ENCODE measurements at regions not wholly inside any gene's neighbourhood (a gene's known extent, or its start where the extent isn't known, plus 50 kb on each side); places are given as distances from the start of the nearest gene placed in this dataset.
"Not testable (repeated sequence)": the region's sequence is repeated elsewhere in the genome, so short reads cannot be mapped to it uniquely, and the experiment has no call there.

GRCh38 chr1:119250299-119250698, 109.8 kb upstream of the WARS2 start:
- in situ Hi-C loops (cut with HindIII; ENCODE audit: low sequenced_read_pairs): no loop called here

GRCh38 chr1:119251751-119252150, 111.3 kb upstream of the WARS2 start:
- in situ Hi-C loops (cut with HindIII; ENCODE audit: low sequenced_read_pairs): no loop called here

- in situ Hi-C loops (cut with HindIII; ENCODE audit: low sequenced_read_pairs): no loop called here
Measured at GRCh38 chr1:119253366-119253765, 112.9 kb upstream of the WARS2 start.

GRCh38 chr1:119254067-119254720, 113.7 kb upstream of the WARS2 start:
- in situ Hi-C loops (cut with HindIII; ENCODE audit: low sequenced_read_pairs): no loop called here

- in situ Hi-C loops (cut with HindIII; ENCODE audit: low sequenced_read_pairs): not testable (repeated sequence)
Measured at GRCh38 chr1:119256089-119256488, 112.5 kb upstream of the HAO2 start.

GRCh38 chr1:119260506-119260905, 108.1 kb upstream of the HAO2 start:
- in situ Hi-C loops (cut with HindIII; ENCODE audit: low sequenced_read_pairs): no loop called here

- in situ Hi-C loops (cut with HindIII; ENCODE audit: low sequenced_read_pairs): no loop called here
Measured at GRCh38 chr1:119266386-119266785, 102.2 kb upstream of the HAO2 start.

- in situ Hi-C loops (cut with HindIII; ENCODE audit: low sequenced_read_pairs): no loop called here
Measured at GRCh38 chr1:119266858-119267257, 101.7 kb upstream of the HAO2 start.

GRCh38 chr1:119267288-119267687, 101.3 kb upstream of the HAO2 start:
- in situ Hi-C loops (cut with HindIII; ENCODE audit: low sequenced_read_pairs): not testable (repeated sequence)

- in situ Hi-C loops (cut with HindIII; ENCODE audit: low sequenced_read_pairs): no loop called here
Measured at GRCh38 chr1:119268879-119269278, 99.7 kb upstream of the HAO2 start.

GRCh38 chr1:119275145-119276134, 93.1 kb upstream of the HAO2 start:
- in situ Hi-C loops (cut with HindIII; ENCODE audit: low sequenced_read_pairs): loop anchor here (10.0 kb wide), 1 partner anchor 399 kb away; no protein-coding TSS in a partner anchor

GRCh38 chr1:119276558-119276957, 92.0 kb upstream of the HAO2 start:
- in situ Hi-C loops (cut with HindIII; ENCODE audit: low sequenced_read_pairs): loop anchor here (10.0 kb wide), 1 partner anchor 398 kb away; no protein-coding TSS in a partner anchor

GRCh38 chr1:119279456-119280381, 88.9 kb upstream of the HAO2 start:
- in situ Hi-C loops (cut with HindIII; ENCODE audit: low sequenced_read_pairs): loop anchor here (10.0 kb wide), 1 partner anchor 395 kb away; no protein-coding TSS in a partner anchor

- in situ Hi-C loops (cut with HindIII; ENCODE audit: low sequenced_read_pairs): no loop called here
Measured at GRCh38 chr1:119285482-119285881, 83.1 kb upstream of the HAO2 start.

GRCh38 chr1:119286587-119287181, 81.9 kb upstream of the HAO2 start:
- in situ Hi-C loops (cut with HindIII; ENCODE audit: low sequenced_read_pairs): no loop called here

GRCh38 chr1:119288751-119289150, 79.8 kb upstream of the HAO2 start:
- in situ Hi-C loops (cut with HindIII; ENCODE audit: low sequenced_read_pairs): no loop called here

- in situ Hi-C loops (cut with HindIII; ENCODE audit: low sequenced_read_pairs): loop anchor here (5.0 kb wide), 1 partner anchor 92 kb away; no protein-coding TSS in a partner anchor
Measured at GRCh38 chr1:119290297-119290696, 78.3 kb upstream of the HAO2 start.

GRCh38 chr1:119291611-119292206, 76.9 kb upstream of the HAO2 start:
- in situ Hi-C loops (cut with HindIII; ENCODE audit: low sequenced_read_pairs): loop anchor here (5.0 kb wide), 1 partner anchor 91 kb away; no protein-coding TSS in a partner anchor

GRCh38 chr1:119293797-119294196, 74.8 kb upstream of the HAO2 start:
- in situ Hi-C loops (cut with HindIII; ENCODE audit: low sequenced_read_pairs): loop anchor here (5.0 kb wide), 1 partner anchor 89 kb away; no protein-coding TSS in a partner anchor

- in situ Hi-C loops (cut with HindIII; ENCODE audit: low sequenced_read_pairs): loop anchor here (5.0 kb wide), 1 partner anchor 88 kb away; no protein-coding TSS in a partner anchor
Measured at GRCh38 chr1:119294199-119294598, 74.4 kb upstream of the HAO2 start.

All from endothelial cell of hepatic sinusoid (primary cell).